ENCODE measurements at regions not wholly inside any gene's neighbourhood (a gene's known extent, or its start where the extent isn't known, plus 50 kb on each side); places are given as distances from the start of the nearest gene placed in this dataset.

DNA sequence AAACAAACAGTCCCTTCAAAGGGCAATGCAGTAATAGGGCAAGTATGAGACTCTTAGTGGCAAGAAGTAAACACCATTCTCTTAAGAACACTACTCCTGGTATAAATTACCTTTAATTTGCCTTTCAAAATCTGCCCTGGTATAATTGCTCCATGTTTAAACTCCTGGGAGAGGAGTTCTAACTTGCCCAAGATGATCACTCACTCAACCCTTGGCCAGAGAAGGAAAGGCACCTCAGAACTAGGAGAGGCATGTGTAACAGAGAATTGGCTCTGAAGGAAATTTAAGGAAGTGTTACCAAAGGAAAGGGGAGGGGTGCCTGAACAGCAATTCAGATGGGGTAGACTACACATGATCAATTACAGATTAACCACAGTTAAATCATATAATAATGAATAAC, 1173.6 kb upstream of the SORCS1 start:
- no peak overlapping the region for H3K4me2 ChIP-seq (ENCODE audit: low read depth, low read length)

More for the DNA sequence above, 1173.6 kb upstream of the SORCS1 start:
- Histone ChIP-seq H3K4me1 (ENCODE audit: control insufficient read depth, insufficient read depth, low read length) (no peaks in the 10 kb centered on the region), H3K23ac (ENCODE audit: low read depth, low read length) (no peak overlapping the region), H2AFZ (replicated peaks; ENCODE audit: low read length, poor library complexity) (no peak overlapping the region), H4K91ac (ENCODE audit: insufficient read depth, low read depth, low read length) (no peak overlapping the region), H2AK9ac (replicated peaks; ENCODE audit: low read depth, low read length, poor library complexity) (no peak overlapping the region), H3K18ac (ENCODE audit: low read depth, low read length) (no peak overlapping the region), H4K20me1 (ENCODE audit: insufficient read depth, low read length) (no peaks in the 10 kb centered on the region), H3K27ac (ENCODE audit: insufficient read depth, low read length) (no peak overlapping the region), H3K27me3 (ENCODE audit: control insufficient read depth, insufficient read depth, low read length) (no peaks in the 10 kb centered on the region), H2BK120ac (ENCODE audit: low read depth, low read length) (no peak overlapping the region), H2BK15ac (ENCODE audit: low read depth, low read length) (no peak overlapping the region), H4K5ac (ENCODE audit: low read depth, low read length) (no peak overlapping the region), H3K36me3 (ENCODE audit: control insufficient read depth, insufficient read depth, low read length) (no peaks in the 10 kb centered on the region), H3K4me3 (ENCODE audit: insufficient read depth, low read depth, low read length) (no peak overlapping the region), H3K9me3 (ENCODE audit: control insufficient read depth, insufficient read depth, low read length) (no peaks in the 10 kb centered on the region), H2BK20ac (ENCODE audit: low read depth, low read length) (no peak overlapping the region), H4K8ac (ENCODE audit: low read depth in 2 of 2, low read length in 2 of 2) (no peak overlapping the region), H3K9ac (ENCODE audit: low read depth, low read length) (no peak overlapping the region), H3K79me1 (ENCODE audit: low read depth in 1 of 2, low read length in 2 of 2) (no peaks in the 10 kb centered on the region), H3K56ac (ENCODE audit: extremely low read depth, insufficient read depth, low read length) (no peak overlapping the region), H3K9me1 (ENCODE audit: insufficient read depth, low read length) (no peaks in the 10 kb centered on the region), H2BK5ac (ENCODE audit: low read depth, low read length, poor library complexity, severe bottlenecking) (no peak overlapping the region), H3K4ac (ENCODE audit: low read depth, low read length) (no peak overlapping the region), H3K14ac (replicated peaks; ENCODE audit: low read depth, low read length) (no peak overlapping the region), H2AK5ac (ENCODE audit: low read depth, low read length) (no peak overlapping the region)
- ChIA-PET CTCF (no interaction called here), POLR2A (ENCODE audit: unreplicated experiment) (no interaction called here)
- in situ Hi-C loops (cut with MboI; ENCODE audit: low sequenced_read_pairs) = no loop called here
- dilution Hi-C loops (cut with HindIII; ENCODE audit: low sequenced_read_pairs, unreplicated experiment) = no loop called here
- no TSS peak for BruUV-seq (replicated peaks)
- intact Hi-C loops (cut with micrococcal nuclease) = no loop called here
- DNase-seq = no peak
- no peak for TF ChIP-seq RAD21 (IDR thresholded peaks at IDR 0.05; ENCODE audit: low read length)
- TF ChIP-seq RCOR1 (IDR thresholded peaks at IDR 0.05; ENCODE audit: insufficient replicate concordance, low read length) = no peak
- no peak for TF ChIP-seq BHLHE40 (IDR thresholded peaks at IDR 0.05; ENCODE audit: low read depth, low read length)
- TF ChIP-seq MAFK (IDR thresholded peaks at IDR 0.05; ENCODE audit: low read depth, low read length) = no peak
- TF ChIP-seq, protein P1, sequence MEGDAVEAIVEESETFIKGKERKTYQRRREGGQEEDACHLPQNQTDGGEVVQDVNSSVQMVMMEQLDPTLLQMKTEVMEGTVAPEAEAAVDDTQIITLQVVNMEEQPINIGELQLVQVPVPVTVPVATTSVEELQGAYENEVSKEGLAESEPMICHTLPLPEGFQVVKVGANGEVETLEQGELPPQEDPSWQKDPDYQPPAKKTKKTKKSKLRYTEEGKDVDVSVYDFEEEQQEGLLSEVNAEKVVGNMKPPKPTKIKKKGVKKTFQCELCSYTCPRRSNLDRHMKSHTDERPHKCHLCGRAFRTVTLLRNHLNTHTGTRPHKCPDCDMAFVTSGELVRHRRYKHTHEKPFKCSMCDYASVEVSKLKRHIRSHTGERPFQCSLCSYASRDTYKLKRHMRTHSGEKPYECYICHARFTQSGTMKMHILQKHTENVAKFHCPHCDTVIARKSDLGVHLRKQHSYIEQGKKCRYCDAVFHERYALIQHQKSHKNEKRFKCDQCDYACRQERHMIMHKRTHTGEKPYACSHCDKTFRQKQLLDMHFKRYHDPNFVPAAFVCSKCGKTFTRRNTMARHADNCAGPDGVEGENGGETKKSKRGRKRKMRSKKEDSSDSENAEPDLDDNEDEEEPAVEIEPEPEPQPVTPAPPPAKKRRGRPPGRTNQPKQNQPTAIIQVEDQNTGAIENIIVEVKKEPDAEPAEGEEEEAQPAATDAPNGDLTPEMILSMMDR (conservative IDR thresholded peaks at IDR 0.05; ENCODE audit: low read depth, low read length) = no peak
- no peak for TF ChIP-seq SMC3 (IDR thresholded peaks at IDR 0.05; ENCODE audit: low read depth, low read length)
- no peak for TF ChIP-seq FOS (IDR thresholded peaks at IDR 0.05; ENCODE audit: low read depth, low read length)
- no peak for TF ChIP-seq RFX5 (IDR thresholded peaks at IDR 0.05; ENCODE audit: low read depth, low read length)
- TF ChIP-seq, protein P2, sequence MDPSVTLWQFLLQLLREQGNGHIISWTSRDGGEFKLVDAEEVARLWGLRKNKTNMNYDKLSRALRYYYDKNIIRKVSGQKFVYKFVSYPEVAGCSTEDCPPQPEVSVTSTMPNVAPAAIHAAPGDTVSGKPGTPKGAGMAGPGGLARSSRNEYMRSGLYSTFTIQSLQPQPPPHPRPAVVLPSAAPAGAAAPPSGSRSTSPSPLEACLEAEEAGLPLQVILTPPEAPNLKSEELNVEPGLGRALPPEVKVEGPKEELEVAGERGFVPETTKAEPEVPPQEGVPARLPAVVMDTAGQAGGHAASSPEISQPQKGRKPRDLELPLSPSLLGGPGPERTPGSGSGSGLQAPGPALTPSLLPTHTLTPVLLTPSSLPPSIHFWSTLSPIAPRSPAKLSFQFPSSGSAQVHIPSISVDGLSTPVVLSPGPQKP (IDR thresholded peaks at IDR 0.05; ENCODE audit: borderline replicate concordance, low read depth, low read length) = no peak
- TF ChIP-seq CHD1 (IDR thresholded peaks at IDR 0.05; ENCODE audit: low read depth, low read length) = no peak
- no peak for TF ChIP-seq NFE2L2 (IDR thresholded peaks at IDR 0.05; ENCODE audit: low read depth, low read length)
- no peak for ATAC-seq (ENCODE audit: low read depth)

Measured in IMR-90 (cell line).